Nephron (organoid): ENCODE measurements at regions not wholly inside any gene's neighbourhood (a gene's known extent, or its start where the extent isn't known, plus 50 kb on each side); places are given as distances from the start of the nearest gene placed in this dataset.

ENCODE experiments used
- H3K27ac Mint-ChIP-seq, 3 experiments: 2 replicates each; pipeline ENCODE4 v1.8.0; 2020; ENCODE audit warnings: mixed read lengths in 3 of 3, mild to moderate bottlenecking in 2 of 3, moderate library complexity in 1 of 3
- H3K27me3 Mint-ChIP-seq: 2 replicates; pipeline ENCODE4 v1.8.0; 2021; ENCODE audit warnings: low read depth, mild to moderate bottlenecking, moderate library complexity, mixed read lengths
- H3K36me3 Mint-ChIP-seq: 2 replicates; pipeline ENCODE4 v1.8.0; 2020; ENCODE audit warnings: low read depth, mixed read lengths
- H3K4me1 Mint-ChIP-seq: 2 replicates; pipeline ENCODE4 v1.8.0; 2020; ENCODE audit warnings: mixed read lengths
- H3K4me3 Mint-ChIP-seq, 3 experiments: 2 replicates each; pipeline ENCODE4 v1.8.0; 2020; ENCODE audit warnings: mild to moderate bottlenecking in 3 of 3, mixed read lengths in 3 of 3, moderate library complexity in 2 of 3
- H3K9me3 Mint-ChIP-seq: 2 replicates; pipeline ENCODE4 v1.8.0; 2020; ENCODE audit warnings: mixed read lengths
- CTCF ChIP-seq, 3 experiments: fragments of 200-600 bp; sonication (generic); IDR thresholded peaks; one replicate each; pipeline ENCODE4 v1.5.0; 2021; ENCODE audit warnings: antibody characterized with exemption in 3 of 3; ENCODE audit not compliant: unreplicated experiment in 3 of 3

GRCh38 chr14:106842687-106843086 lies 1316.3 kb downstream of the TMEM121 start:
- Mint-ChIP-seq H3K9me3 (peaks cover 60% of the 10 kb centered on the region), H3K4me1 (no peaks in the 10 kb centered on the region), H3K27ac (no peak overlapping the region), H3K4me3 (no peak overlapping the region), H3K27me3 (no peaks in the 10 kb centered on the region), H3K36me3 (no peaks in the 10 kb centered on the region)
- no peak for TF ChIP-seq CTCF (IDR thresholded peaks at IDR 0.05; ENCODE audit: unreplicated experiment in 3 of 3)

- Mint-ChIP-seq H3K36me3 (no peaks in the 10 kb centered on the region), H3K27me3 (no peaks in the 10 kb centered on the region)
Observed at GRCh38 chr14:106843386-106843785, 1317.0 kb downstream of the TMEM121 start.

GRCh38 chr14:106843951-106844483 lies 1317.6 kb downstream of the TMEM121 start:
- peaks cover 64% of the 10 kb centered on the region for H3K9me3 Mint-ChIP-seq
- H3K4me3 Mint-ChIP-seq = no peak overlapping the region
- no peak for TF ChIP-seq CTCF (IDR thresholded peaks at IDR 0.05; ENCODE audit: unreplicated experiment in 3 of 3)
- H3K27me3 Mint-ChIP-seq = no peaks in the 10 kb centered on the region
- H3K27ac Mint-ChIP-seq = no peak overlapping the region
- H3K4me1 Mint-ChIP-seq = no peaks in the 10 kb centered on the region
- H3K36me3 Mint-ChIP-seq = no peaks in the 10 kb centered on the region

More at GRCh38 chr14:106843386-106843785, 1317.0 kb downstream of the TMEM121 start:
- H3K4me1 Mint-ChIP-seq = no peaks in the 10 kb centered on the region
- no peak for TF ChIP-seq CTCF (IDR thresholded peaks at IDR 0.05; ENCODE audit: unreplicated experiment in 3 of 3)
- no peak overlapping the region for H3K4me3 Mint-ChIP-seq
- H3K9me3 Mint-ChIP-seq = peaks cover 64% of the 10 kb centered on the region
- no peak overlapping the region for H3K27ac Mint-ChIP-seq

GRCh38 chr14:106844608-106845285 lies 1318.4 kb downstream of the TMEM121 start:
- no peaks in the 10 kb centered on the region for H3K27me3 Mint-ChIP-seq
- TF ChIP-seq CTCF (IDR thresholded peaks at IDR 0.05; ENCODE audit: unreplicated experiment in 3 of 3) = no peak
- H3K4me3 Mint-ChIP-seq = no peak overlapping the region

GRCh38 chr14:106845286-106846087 lies 1319.1 kb downstream of the TMEM121 start:
- Mint-ChIP-seq H3K4me3 (peak overlapping the region in 2 of 3 experiments; percentile 37 to 54), H3K4me1 (no peaks in the 10 kb centered on the region), H3K27ac (peak overlapping the region in 2 of 3 experiments; percentile 3 to 73), H3K9me3 (peaks cover 60% of the 10 kb centered on the region), H3K36me3 (no peaks in the 10 kb centered on the region), H3K27me3 (no peaks in the 10 kb centered on the region)
- no peak for TF ChIP-seq CTCF (IDR thresholded peaks at IDR 0.05; ENCODE audit: unreplicated experiment in 3 of 3)

More at GRCh38 chr14:106844608-106845285, 1318.4 kb downstream of the TMEM121 start:
- Mint-ChIP-seq H3K9me3 (peaks cover 65% of the 10 kb centered on the region), H3K36me3 (no peaks in the 10 kb centered on the region), H3K4me1 (no peaks in the 10 kb centered on the region), H3K27ac (no peak overlapping the region)
